ENCODE measurements at regions not wholly inside any gene's neighbourhood (a gene's known extent, or its start where the extent isn't known, plus 50 kb on each side); places are given as distances from the start of the nearest gene placed in this dataset.

DNA sequence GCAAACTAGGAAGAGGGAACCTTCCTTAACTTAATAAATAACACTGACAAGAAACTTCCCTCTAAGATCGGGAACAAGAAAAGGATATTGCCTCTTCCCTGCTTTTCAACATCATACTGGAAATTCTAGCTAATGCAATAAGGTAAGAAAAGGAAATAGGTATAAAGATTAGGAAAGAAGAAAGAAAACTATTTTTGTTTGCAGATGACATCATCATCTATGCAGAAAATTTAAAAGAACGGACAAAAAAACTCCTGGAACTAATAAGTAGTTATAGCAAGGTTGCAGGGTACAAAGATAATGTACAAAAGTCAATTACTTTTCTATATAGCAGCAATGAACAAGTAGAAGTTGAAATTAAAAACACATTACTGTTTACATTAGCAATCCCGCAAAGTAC lies 164.8 kb downstream of the WDR11 start:
- H3K27me3 ChIP-seq (replicated peaks; ENCODE audit: control insufficient read depth, insufficient read depth, low read length) = no peaks in the 10 kb centered on the region
- peaks cover 32% of the 10 kb centered on the region for H3K9me3 Mint-ChIP-seq (ENCODE audit: unreplicated experiment)
- no TSS peak for BruUV-seq (replicated peaks)
- intact Hi-C loops (cut with micrococcal nuclease; ENCODE audit: unreplicated experiment) = no loop called here
- TF ChIP-seq CTCF (IDR thresholded peaks at IDR 0.05; ENCODE audit: insufficient read depth in 1 of 2, low read depth in 1 of 2, low read length in 1 of 2, severe bottlenecking in 1 of 2, unreplicated experiment in 1 of 2) = no peak
- no peak for DNase-seq
- H3K36me3 ChIP-seq (ENCODE audit: control insufficient read depth, insufficient read depth, low read length) = no peaks in the 10 kb centered on the region
- H3K4me1 Mint-ChIP-seq (ENCODE audit: low read depth, unreplicated experiment) = no peaks in the 10 kb centered on the region
- POLR2A ChIA-PET = no interaction called here
- no peak overlapping the region for H3K4me3 Mint-ChIP-seq (ENCODE audit: unreplicated experiment)
- no peaks in the 10 kb centered on the region for H3K36me3 Mint-ChIP-seq (ENCODE audit: insufficient read depth, unreplicated experiment)
- H3K27ac Mint-ChIP-seq (ENCODE audit: unreplicated experiment) = no peak overlapping the region
- H3K9me3 ChIP-seq = 0 out of 2 replicates have a peak, but pooled peaks cover 5% of the 10 kb centered on the region
- CTCF ChIA-PET = no interaction called here
- H3K27me3 Mint-ChIP-seq (ENCODE audit: insufficient read depth, unreplicated experiment) = no peaks in the 10 kb centered on the region
- no peaks in the 10 kb centered on the region for H3K4me1 ChIP-seq
- no peak overlapping the region for H3K4me3 ChIP-seq (ENCODE audit: low read depth, low read length)

- H3K36me3 Mint-ChIP-seq (ENCODE audit: insufficient read depth, unreplicated experiment) = no peaks in the 10 kb centered on the region
- no peak overlapping the region for H3K27ac Mint-ChIP-seq (ENCODE audit: unreplicated experiment)
- no peak for DNase-seq
- ChIA-PET CTCF (no interaction called here), POLR2A (no interaction called here)
- H3K4me3 Mint-ChIP-seq (ENCODE audit: unreplicated experiment) = no peak overlapping the region
- H3K4me1 Mint-ChIP-seq (ENCODE audit: low read depth, unreplicated experiment) = peaks cover 10% of the 10 kb centered on the region
- intact Hi-C loops (cut with micrococcal nuclease; ENCODE audit: unreplicated experiment) = no loop called here
- H3K9me3 Mint-ChIP-seq (ENCODE audit: unreplicated experiment) = no peaks in the 10 kb centered on the region
- H3K4me1 ChIP-seq = no peaks in the 10 kb centered on the region
- TF ChIP-seq CTCF (IDR thresholded peaks at IDR 0.05; ENCODE audit: insufficient read depth in 1 of 2, low read depth in 1 of 2, low read length in 1 of 2, severe bottlenecking in 1 of 2, unreplicated experiment in 1 of 2) = no peak
- no peaks in the 10 kb centered on the region for H3K27me3 Mint-ChIP-seq (ENCODE audit: insufficient read depth, unreplicated experiment)
- no peaks in the 10 kb centered on the region; the same call in 1 of the 2 replicates for H3K9me3 ChIP-seq
- H3K4me3 ChIP-seq (ENCODE audit: low read depth, low read length) = no peak overlapping the region
- no TSS peak for BruUV-seq (replicated peaks)
- H3K27me3 ChIP-seq (replicated peaks; ENCODE audit: control insufficient read depth, insufficient read depth, low read length) = no peaks in the 10 kb centered on the region
- H3K36me3 ChIP-seq (ENCODE audit: control insufficient read depth, insufficient read depth, low read length) = no peaks in the 10 kb centered on the region
Observed at GRCh38 chr10:121024905-121025584, 173.9 kb downstream of the WDR11 start.

GRCh38 chr10:121025731-121026130 lies 174.6 kb downstream of the WDR11 start:
- Mint-ChIP-seq H3K9me3 (ENCODE audit: unreplicated experiment) (no peaks in the 10 kb centered on the region), H3K27me3 (ENCODE audit: insufficient read depth, unreplicated experiment) (no peaks in the 10 kb centered on the region), H3K4me3 (ENCODE audit: unreplicated experiment) (no peak overlapping the region), H3K27ac (ENCODE audit: unreplicated experiment) (no peak overlapping the region), H3K36me3 (ENCODE audit: insufficient read depth, unreplicated experiment) (no peaks in the 10 kb centered on the region), H3K4me1 (ENCODE audit: low read depth, unreplicated experiment) (peaks cover 10% of the 10 kb centered on the region)
- Histone ChIP-seq H3K4me3 (ENCODE audit: low read depth, low read length) (no peak overlapping the region), H3K9me3 (no peaks in the 10 kb centered on the region; the same call in 1 of the 2 replicates), H3K27me3 (replicated peaks; ENCODE audit: control insufficient read depth, insufficient read depth, low read length) (no peaks in the 10 kb centered on the region), H3K4me1 (no peaks in the 10 kb centered on the region), H3K36me3 (ENCODE audit: control insufficient read depth, insufficient read depth, low read length) (no peaks in the 10 kb centered on the region)
- no peak for TF ChIP-seq CTCF (IDR thresholded peaks at IDR 0.05; ENCODE audit: insufficient read depth in 1 of 2, low read depth in 1 of 2, low read length in 1 of 2, severe bottlenecking in 1 of 2, unreplicated experiment in 1 of 2)
- no peak for DNase-seq
- no TSS peak for BruUV-seq (replicated peaks)
- ChIA-PET POLR2A (no interaction called here), CTCF (no interaction called here)
- intact Hi-C loops (cut with micrococcal nuclease; ENCODE audit: unreplicated experiment) = no loop called here
